GM12891 (cell line): ENCODE measurements at regions not wholly inside any gene's neighbourhood (a gene's known extent, or its start where the extent isn't known, plus 50 kb on each side); places are given as distances from the start of the nearest gene placed in this dataset.
"Not testable (repeated sequence)": the region's sequence is repeated elsewhere in the genome, so short reads cannot be mapped to it uniquely, and the experiment has no call there.

Source experiments
- DNase-seq: peaks from one replicate; pipeline ENCODE4 v3.0.0; 2011; ENCODE audit warnings: low spot score; ENCODE audit not compliant: insufficient read length
- FAIRE-seq: peaks from 2 replicates; lab custom pipeline; 2011; peaks lifted over from hg19 to GRCh38; lab: Jason Lieb, UNC
- PAX5 ChIP-seq: IDR thresholded peaks from 2 replicates; pipeline ENCODE4 v1.6.1; 2011; ENCODE audit warnings: low read length, moderate library complexity, mild to moderate bottlenecking; ENCODE audit not compliant: insufficient read depth, severe bottlenecking
- POLR2A ChIP-seq: IDR thresholded peaks from 2 replicates; pipeline ENCODE4 v1.6.1; 2011; ENCODE audit warnings: low read depth, low read length, control low read depth
- POLR2AphosphoS5 ChIP-seq: IDR thresholded peaks from 2 replicates; pipeline ENCODE4 v1.6.1; 2011; ENCODE audit warnings: low read depth, low read length, control low read depth
- POU2F2 ChIP-seq: IDR thresholded peaks from 2 replicates; pipeline ENCODE4 v1.6.1; 2011; ENCODE audit warnings: low read depth, mild to moderate bottlenecking, control low read depth, low read length, moderate library complexity
- SPI1 ChIP-seq: IDR thresholded peaks from 2 replicates; pipeline ENCODE4 v1.6.1; 2011; ENCODE audit warnings: low read depth, low read length, control low read depth
- TAF1 ChIP-seq: IDR thresholded peaks from 2 replicates; pipeline ENCODE4 v1.6.1; 2011; ENCODE audit warnings: low read depth, low read length, control low read depth

- FAIRE-seq (no peak), DNase-seq (no peak)
- TF ChIP-seq POLR2AphosphoS5 (no peak), POLR2A (no peak), POU2F2 (no peak), TAF1 (no peak), PAX5 (no peak), SPI1 (no peak)
Observed at GRCh38 chr14:27587103-27587502, 989.3 kb upstream of the NOVA1 start.

- no peak for DNase-seq
- FAIRE-seq: no peak
- TF ChIP-seq TAF1 (no peak), SPI1 (no peak), PAX5 (no peak), POLR2AphosphoS5 (no peak), POU2F2 (no peak), POLR2A (no peak)
Observed at GRCh38 chr14:27605282-27605681, 1007.4 kb upstream of the NOVA1 start.

DNA sequence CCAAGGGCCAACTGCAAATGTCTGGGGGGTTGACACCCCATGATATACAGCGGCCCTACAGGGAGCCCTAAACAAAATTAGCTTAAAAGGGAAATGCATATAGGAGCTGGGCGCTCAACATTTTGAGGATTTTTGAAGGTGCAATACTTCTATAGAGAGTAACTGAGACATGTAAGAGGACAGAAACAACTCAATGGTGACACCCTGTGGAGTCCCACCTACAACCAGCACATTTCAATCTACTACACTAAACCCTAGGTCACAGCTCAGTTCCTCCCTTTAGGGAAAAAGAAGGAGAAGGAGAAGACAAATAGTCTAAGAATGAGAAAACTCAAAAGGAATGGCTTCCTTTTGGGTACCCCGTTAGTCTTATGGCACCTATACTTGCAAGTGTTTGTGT is 1010.5 kb upstream of the NOVA1 start:
- TF ChIP-seq SPI1 (no peak), POU2F2 (no peak), POLR2A (no peak), POLR2AphosphoS5 (no peak), TAF1 (no peak), PAX5 (no peak)
- DNase-seq: no peak
- FAIRE-seq: no peak

DNA sequence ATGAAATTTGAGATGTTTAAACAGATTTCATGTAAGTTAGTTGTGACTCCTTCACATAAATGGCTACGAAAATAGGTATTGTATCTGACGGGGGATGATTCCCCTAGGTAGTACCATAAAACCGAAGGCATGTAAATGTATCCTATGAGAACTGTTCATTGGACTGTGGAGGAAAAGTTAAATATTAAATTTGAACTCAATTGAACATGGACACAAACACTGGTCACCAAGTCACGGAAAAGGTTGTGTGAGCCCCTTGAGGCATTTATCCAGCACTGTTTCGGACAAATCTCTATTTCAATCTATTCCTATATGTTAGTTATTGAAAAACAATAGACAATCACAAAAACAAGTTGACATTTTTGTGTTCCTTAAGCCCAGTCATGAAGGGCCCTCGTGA is 1014.3 kb upstream of the NOVA1 start:
- no peak for DNase-seq
- TF ChIP-seq PAX5 (no peak), POU2F2 (no peak), SPI1 (no peak), POLR2AphosphoS5 (no peak), POLR2A (no peak), TAF1 (no peak)
- FAIRE-seq: no peak

DNA sequence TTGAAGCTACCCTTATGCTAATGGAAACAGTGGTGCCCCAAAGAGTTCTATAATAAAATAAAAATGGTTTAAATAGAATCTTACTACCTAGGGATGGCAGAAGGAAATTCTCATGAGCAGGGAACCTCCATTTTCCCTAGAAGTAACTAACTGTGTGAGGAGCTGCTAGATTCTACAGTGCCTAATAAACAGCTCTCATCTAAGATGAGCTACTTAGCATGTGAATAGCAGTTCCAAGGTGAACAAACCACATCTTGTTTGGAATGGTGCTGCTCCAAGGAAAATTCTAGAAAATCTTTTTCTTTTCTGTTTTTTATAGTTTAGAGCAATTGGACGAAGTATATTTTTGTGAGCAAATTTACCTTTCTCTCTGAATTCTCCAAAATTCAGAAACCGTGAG is 1015.3 kb upstream of the NOVA1 start:
- DNase-seq (no peak), FAIRE-seq (no peak)
- TF ChIP-seq PAX5 (no peak), POLR2AphosphoS5 (no peak), POU2F2 (no peak), POLR2A (no peak), SPI1 (no peak), TAF1 (no peak)

DNA sequence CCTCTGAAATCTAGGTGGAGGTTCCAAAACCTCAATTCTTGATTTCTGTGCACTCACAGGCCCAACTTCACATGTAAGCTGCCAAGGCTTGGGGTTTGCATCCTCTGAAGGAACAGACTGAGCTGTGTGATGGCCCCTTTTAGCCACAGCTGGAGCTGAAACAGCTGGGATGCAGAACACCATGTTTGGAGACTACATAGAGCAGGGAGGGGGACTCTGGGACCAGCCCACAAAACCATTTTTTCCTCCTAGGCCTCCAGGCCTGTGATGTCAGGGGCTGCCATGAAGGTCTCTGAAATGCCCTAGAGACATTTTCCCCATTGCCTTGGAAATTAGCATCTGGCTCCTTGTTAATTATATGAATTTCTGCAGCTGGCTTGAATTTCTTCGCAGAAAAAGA is 1025.9 kb upstream of the NOVA1 start:
- FAIRE-seq (no peak), DNase-seq (no peak)
- no peak for TF ChIP-seq POLR2A
- TF ChIP-seq TAF1: no peak
- TF ChIP-seq POLR2AphosphoS5: no peak
- no peak for TF ChIP-seq SPI1
- TF ChIP-seq POU2F2: no peak
- TF ChIP-seq PAX5: no peak

DNA sequence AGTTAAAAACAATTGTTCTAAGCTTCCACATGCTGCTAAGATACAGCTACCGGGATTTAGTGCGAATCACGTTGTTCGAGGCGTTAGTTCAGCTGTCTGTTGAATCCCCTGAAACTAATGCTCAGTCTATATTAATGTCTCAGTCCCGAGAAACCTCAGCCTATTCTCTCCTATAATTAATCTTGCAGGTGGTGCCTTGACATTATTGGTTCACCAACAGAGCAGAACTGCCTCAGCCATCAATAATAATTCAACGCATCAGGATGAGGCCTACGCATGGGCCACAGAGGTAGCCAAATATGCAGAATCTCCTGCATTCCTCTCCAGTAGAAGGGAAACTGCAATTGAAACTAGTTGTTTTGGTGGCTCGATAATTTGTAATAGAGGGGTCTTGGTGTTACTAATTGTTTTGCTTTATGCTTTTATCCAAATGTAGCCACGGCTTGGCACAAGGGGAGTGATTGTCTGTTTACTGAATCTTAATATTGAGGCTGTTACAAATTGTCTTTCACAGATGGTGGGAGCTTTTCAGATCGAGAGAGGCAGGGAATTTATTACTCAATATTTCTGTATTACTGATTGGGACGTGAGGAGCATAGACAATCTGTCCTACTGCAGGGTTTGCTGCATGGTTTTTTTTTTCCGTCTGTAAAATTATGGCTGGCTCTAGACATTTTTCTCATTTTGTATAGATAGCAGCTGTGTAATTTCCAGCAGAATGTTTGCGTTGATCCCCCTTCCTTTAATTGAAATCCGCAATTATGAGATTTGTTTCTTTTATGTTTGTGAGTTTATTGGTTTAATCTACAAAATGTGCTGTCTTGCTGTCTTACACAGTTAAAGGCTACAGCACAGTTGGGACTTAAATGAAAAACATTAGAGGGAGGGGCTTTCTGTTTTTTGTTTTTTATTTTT is 1036.5 kb upstream of the NOVA1 start:
- no peak for TF ChIP-seq POLR2AphosphoS5
- no peak for TF ChIP-seq PAX5
- TF ChIP-seq TAF1: no peak
- no peak for TF ChIP-seq SPI1
- TF ChIP-seq POLR2A: no peak
- TF ChIP-seq POU2F2: no peak
- no peak for FAIRE-seq
- no peak for DNase-seq

DNA sequence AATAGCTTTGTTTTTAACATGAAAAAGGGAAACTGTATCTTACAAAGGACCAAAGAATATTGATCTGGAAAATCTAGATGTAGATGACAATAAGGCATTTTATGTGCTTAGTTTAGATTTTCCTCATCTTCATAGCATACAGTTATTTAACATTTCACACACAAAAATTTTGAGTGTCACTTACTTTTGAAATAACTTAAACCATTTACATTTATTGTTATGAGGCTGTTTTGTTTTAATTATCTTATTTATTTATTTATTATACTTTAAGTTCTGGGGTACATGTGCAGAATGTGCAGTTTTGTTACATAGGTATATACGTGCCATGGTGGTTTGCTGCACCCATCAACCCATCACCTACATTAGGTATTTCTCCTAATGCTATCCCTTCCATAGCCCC is 1042.9 kb upstream of the NOVA1 start:
- not testable (repeated sequence) for DNase-seq, FAIRE-seq

DNA sequence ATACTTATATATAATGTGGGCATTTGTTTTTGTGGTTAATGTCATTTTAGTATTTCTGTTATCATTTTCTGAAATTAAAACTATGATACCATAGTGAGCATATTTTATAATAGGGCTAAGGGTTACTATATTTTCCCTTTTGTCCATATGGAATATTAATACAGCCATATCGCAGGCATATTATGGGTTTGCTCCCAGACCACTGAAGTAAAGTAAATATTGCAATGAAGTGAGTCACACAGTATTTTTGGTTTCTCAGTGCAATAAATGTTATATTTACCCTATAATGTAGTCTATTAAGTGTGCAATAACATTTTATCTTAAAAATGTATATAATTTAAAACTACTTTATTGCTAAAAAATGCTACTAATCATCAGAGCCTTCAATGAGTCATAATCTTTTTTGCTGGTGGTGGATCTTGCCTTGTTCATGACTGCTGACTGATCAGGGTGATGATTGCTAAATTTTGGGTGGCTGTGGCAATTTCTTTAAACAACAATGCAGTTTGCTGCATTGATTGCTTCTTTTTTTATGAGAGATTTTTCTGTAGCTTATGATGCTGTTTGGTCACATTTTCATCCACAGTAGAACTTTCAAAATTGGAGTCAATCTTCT is 1044.5 kb upstream of the NOVA1 start:
- FAIRE-seq: no peak

DNA sequence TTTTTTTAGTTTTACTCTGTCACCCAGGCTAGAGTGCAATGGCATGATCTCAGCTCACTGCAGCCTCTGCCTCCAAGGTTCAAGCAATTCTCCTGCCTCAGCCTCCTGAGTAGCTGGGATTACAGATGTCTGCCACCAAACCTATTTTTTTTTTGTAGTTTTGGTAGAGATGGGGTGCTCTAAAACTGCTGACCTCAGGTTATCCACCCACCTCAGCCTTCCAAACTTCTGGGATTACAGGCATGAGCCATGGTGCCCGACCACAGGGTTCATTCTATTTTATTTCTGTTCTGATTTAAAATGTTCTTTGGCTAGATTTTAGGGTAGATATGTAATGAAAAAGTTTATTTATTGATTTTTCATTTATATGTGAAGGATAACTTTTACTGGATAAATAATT is 1062.8 kb upstream of the NOVA1 start:
- DNase-seq (no peak), FAIRE-seq (no peak)
- TF ChIP-seq TAF1 (no peak), POLR2A (no peak), PAX5 (no peak), POLR2AphosphoS5 (no peak), POU2F2 (no peak), SPI1 (no peak)

More for the DNA sequence above, 1044.5 kb upstream of the NOVA1 start:
- TF ChIP-seq SPI1: no peak
- no peak for DNase-seq
